ENCODE measurements at regions not wholly inside any gene's neighbourhood (a gene's known extent, or its start where the extent isn't known, plus 50 kb on each side); places are given as distances from the start of the nearest gene placed in this dataset.

GRCh38 chr2:120662746-120663145, 72.9 kb upstream of the GLI2 start:
- no peak for TF ChIP-seq ZBTB7A (IDR thresholded peaks at IDR 0.05; ENCODE audit: low read depth)
- TF ChIP-seq USF1 (IDR thresholded peaks at IDR 0.05): no peak
- TF ChIP-seq EP300 (IDR thresholded peaks at IDR 0.05; ENCODE audit: borderline replicate concordance): no peak
- no peak for TF ChIP-seq NFIC (IDR thresholded peaks at IDR 0.05)
- TF ChIP-seq TAF1 (IDR thresholded peaks at IDR 0.05; ENCODE audit: low read depth): no peak
- no peak for TF ChIP-seq TEAD4 (IDR thresholded peaks at IDR 0.05)
- TF ChIP-seq YY1 (IDR thresholded peaks at IDR 0.05; ENCODE audit: low read depth): no peak
- TF ChIP-seq EGR1 (IDR thresholded peaks at IDR 0.05): no peak
- TF ChIP-seq CREB1 (IDR thresholded peaks at IDR 0.05; ENCODE audit: low read depth): no peak
- no peak for TF ChIP-seq CEBPB (IDR thresholded peaks at IDR 0.05)
- no peak for TF ChIP-seq FOXM1 (IDR thresholded peaks at IDR 0.05; ENCODE audit: borderline replicate concordance, low read depth)
- no peak for TF ChIP-seq REST (IDR thresholded peaks at IDR 0.05; ENCODE audit: low read depth)
- TF ChIP-seq RAD21 (IDR thresholded peaks at IDR 0.05; ENCODE audit: low read depth): no peak
- TF ChIP-seq TCF12 (IDR thresholded peaks at IDR 0.05; ENCODE audit: low read depth): no peak
- TF ChIP-seq MAX (IDR thresholded peaks at IDR 0.05): no peak

- no peak for TF ChIP-seq TCF12 (IDR thresholded peaks at IDR 0.05; ENCODE audit: low read depth)
- no peak for TF ChIP-seq REST (IDR thresholded peaks at IDR 0.05; ENCODE audit: low read depth)
- no peak for TF ChIP-seq TEAD4 (IDR thresholded peaks at IDR 0.05)
- TF ChIP-seq MAX (IDR thresholded peaks at IDR 0.05): no peak
- TF ChIP-seq CREB1 (IDR thresholded peaks at IDR 0.05; ENCODE audit: low read depth): no peak
- no peak for TF ChIP-seq FOXM1 (IDR thresholded peaks at IDR 0.05; ENCODE audit: borderline replicate concordance, low read depth)
- TF ChIP-seq EGR1 (IDR thresholded peaks at IDR 0.05): no peak
- TF ChIP-seq NFIC (IDR thresholded peaks at IDR 0.05): no peak
- TF ChIP-seq EP300 (IDR thresholded peaks at IDR 0.05; ENCODE audit: borderline replicate concordance): no peak
- no peak for TF ChIP-seq TAF1 (IDR thresholded peaks at IDR 0.05; ENCODE audit: low read depth)
- TF ChIP-seq ZBTB7A (IDR thresholded peaks at IDR 0.05; ENCODE audit: low read depth): no peak
Observed at GRCh38 chr2:120666433-120666832, 69.2 kb upstream of the GLI2 start.

GRCh38 chr2:120667981-120668380, 67.7 kb upstream of the GLI2 start:
- TF ChIP-seq TCF12 (IDR thresholded peaks at IDR 0.05; ENCODE audit: low read depth) (no peak), CREB1 (IDR thresholded peaks at IDR 0.05; ENCODE audit: low read depth) (no peak)

GRCh38 chr2:120669121-120669952, 66.3 kb upstream of the GLI2 start:
- TF ChIP-seq REST (IDR thresholded peaks at IDR 0.05; ENCODE audit: low read depth) (no peak), RAD21 (IDR thresholded peaks at IDR 0.05; ENCODE audit: low read depth) (no peak; the same call in 1 of the 2 replicates), FOXM1 (IDR thresholded peaks at IDR 0.05; ENCODE audit: borderline replicate concordance, low read depth) (no peak; the same call in 1 of the 2 replicates), EP300 (IDR thresholded peaks at IDR 0.05; ENCODE audit: borderline replicate concordance) (peak; percentile 66), TAF1 (IDR thresholded peaks at IDR 0.05; ENCODE audit: low read depth) (no peak), USF1 (IDR thresholded peaks at IDR 0.05) (0 out of 2 replicates have a peak, but pooled peaks have one; percentile 9), MAX (IDR thresholded peaks at IDR 0.05) (peak; percentile 85), YY1 (IDR thresholded peaks at IDR 0.05; ENCODE audit: low read depth) (no peak), NFIC (IDR thresholded peaks at IDR 0.05) (peak; percentile 85), TCF12 (IDR thresholded peaks at IDR 0.05; ENCODE audit: low read depth) (peak; percentile 76; the same call in 1 of the 2 replicates), CEBPB (IDR thresholded peaks at IDR 0.05) (no peak), CREB1 (IDR thresholded peaks at IDR 0.05; ENCODE audit: low read depth) (no peak), TEAD4 (IDR thresholded peaks at IDR 0.05) (no peak; the same call in 1 of the 2 replicates)
